Stimulated activated CD4-positive, alpha-beta T cell treated with anti-CD3 and anti-CD28 coated beads, Interleukin-4, amount 100 ng/mL, for 48 hours (primary cell): ENCODE measurements at regions not wholly inside any gene's neighbourhood (a gene's known extent, or its start where the extent isn't known, plus 50 kb on each side); places are given as distances from the start of the nearest gene placed in this dataset.

Experiments
- DNase-seq, 2 donors: peaks; one replicate each; pipeline ENCODE4 v3.0.0-alpha.2; 2020; ENCODE audit warnings: low read depth in 2 of 2

- DNase-seq, result no peak
These were observed 450.7 kb downstream of the FOXO1 start for GRCh38 chr13:40215747-40216146.

GRCh38 chr13:40217675-40218074, 448.8 kb downstream of the FOXO1 start:
- no peak for DNase-seq

- DNase-seq, result peak in 1 of 2 donors; percentile 40
These were observed 446.0 kb downstream of the FOXO1 start for GRCh38 chr13:40220299-40220935.

GRCh38 chr13:40221131-40221459, 445.3 kb downstream of the FOXO1 start:
- no peak for DNase-seq

GRCh38 chr13:40221460-40222201, 444.8 kb downstream of the FOXO1 start:
- DNase-seq, result no peak

DNA sequence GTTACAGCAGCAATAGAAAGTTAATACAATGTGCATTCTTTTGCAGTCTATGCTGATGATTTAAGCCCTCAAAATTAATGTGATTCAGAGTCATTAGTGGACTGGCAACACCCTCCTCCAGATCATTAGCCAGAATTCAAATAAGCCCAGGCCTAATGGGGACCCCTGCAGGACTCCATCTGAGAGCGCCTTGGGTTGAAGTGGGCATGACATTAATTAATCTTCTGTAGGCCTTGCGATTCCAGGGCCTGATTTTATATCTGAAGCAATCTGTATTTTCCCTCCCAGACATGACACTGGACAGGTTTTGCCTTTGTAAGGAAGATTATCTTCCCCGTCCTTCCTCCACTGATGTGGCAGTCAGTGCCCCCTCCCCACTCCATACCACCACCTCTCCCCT, 442.9 kb downstream of the FOXO1 start:
- no peak for DNase-seq

DNA sequence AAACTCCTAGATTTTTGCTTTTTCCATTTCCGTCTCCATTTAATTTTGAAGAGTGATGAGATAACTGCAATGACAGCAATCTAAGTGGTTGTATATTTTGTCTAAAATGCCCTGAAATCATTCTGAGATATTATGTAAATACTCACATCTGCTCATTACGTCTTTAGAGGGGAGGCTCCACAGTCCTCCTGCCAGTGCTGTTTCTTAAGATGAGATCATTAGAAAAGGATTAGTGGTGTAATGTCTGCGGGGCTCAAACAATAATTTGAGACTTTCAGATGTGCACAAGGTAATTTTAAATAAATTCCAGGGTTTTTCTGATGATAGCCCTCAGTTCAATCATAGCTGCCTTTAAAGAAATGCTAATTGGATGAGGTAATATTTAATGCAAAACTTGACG, 437.9 kb downstream of the FOXO1 start:
- no peak for DNase-seq

- DNase-seq, result no peak
These were observed 437.5 kb downstream of the FOXO1 start for GRCh38 chr13:40228990-40229389.

DNA sequence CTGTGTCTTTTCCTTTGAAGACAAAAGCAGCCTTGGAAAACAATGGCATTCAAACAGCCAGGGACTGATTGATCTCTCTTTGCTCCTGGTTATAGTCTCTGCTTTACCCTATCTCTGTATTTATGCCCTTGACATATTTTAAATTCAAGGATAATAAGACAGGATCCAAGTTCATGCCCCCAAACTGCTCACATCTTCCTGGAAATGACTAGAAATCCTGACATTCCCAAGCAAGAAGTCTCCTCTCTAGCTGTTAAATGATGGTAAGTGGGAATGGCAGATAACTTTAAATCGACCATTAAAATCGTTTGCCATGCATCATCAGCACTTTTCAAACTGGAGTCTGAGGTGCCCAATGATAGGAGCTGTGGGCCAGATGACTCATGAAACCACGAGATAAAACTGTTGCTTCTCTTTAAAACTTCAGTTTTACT, 435.6 kb downstream of the FOXO1 start:
- DNase-seq, result no peak

DNA sequence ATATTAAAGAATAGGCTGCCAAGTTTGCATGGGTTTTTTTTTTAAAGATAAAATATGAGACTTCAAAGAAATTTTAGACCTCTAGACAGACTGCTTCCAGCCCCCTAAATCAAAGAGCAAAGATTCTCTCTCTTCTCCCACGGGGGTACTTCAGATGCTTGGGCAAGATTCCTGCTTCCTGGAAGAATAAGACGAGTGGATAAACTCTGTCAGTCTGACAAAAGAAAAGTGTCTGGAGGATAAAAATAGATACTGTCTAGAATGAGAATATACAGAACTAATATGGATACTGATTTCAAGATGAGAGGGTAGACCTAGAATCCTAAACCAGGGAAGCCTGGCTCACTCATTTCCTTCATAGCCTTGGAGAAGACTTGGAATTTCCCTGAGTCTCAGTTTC, 435.1 kb downstream of the FOXO1 start:
- DNase-seq, result no peak

- DNase-seq, result no peak
These were observed 434.7 kb downstream of the FOXO1 start for GRCh38 chr13:40231751-40232150.

DNA sequence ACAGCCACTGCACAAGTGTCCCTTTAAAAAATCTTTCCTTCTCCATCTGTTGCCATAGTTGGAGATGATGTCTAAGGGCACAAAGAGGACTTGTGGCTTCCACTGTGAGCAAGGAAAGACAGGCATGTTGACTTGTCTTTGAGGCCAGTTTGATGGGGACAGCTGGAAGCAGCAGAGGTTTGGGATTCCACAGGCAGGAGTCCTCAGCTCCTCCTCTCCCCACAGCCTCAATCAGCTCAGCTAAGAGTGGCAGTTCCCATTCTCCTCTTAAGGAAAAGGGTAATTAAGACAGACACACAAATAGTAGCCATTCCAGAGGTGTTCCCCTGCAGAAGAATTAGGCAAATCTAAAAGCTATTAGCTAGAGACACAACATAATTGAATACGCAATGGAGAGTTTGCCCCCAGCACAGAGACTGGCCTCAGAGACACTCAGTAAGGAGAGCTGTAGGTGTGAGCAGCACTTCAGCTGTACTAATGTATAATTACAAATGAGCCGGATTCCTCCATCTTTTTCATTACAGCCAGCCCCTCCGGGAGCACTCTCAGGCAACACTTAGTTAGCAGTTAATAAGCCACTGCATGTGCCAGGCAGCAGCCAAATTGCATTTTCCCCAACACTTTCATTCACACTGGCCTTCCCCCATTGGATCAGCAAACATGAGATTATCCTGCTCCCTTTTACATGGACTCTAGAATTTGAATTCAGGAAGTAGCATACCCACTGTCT, 434.0 kb downstream of the FOXO1 start:
- DNase-seq, result no peak

DNA sequence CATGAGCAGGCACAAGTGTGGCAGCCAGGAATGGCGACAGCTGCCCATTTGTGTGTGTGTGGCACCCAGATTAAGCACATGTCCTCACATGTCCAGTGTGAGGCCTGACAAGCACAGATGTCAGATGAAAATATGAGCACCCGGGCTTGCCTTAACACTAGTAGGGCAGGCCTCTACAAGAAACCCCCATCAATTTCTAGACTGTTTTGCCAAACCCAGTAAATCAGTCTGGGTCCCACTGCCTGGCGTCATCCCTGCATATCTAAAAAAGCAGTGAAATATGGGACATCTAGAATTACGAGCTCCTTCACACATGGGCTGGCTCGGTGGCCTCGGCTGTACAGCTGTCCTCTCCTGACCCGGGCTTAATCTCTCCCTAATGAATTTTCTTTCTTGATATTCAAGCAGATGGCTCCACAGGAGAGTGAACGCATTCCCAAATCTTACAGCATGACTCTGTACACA, 432.7 kb downstream of the FOXO1 start:
- no peak for DNase-seq

DNA sequence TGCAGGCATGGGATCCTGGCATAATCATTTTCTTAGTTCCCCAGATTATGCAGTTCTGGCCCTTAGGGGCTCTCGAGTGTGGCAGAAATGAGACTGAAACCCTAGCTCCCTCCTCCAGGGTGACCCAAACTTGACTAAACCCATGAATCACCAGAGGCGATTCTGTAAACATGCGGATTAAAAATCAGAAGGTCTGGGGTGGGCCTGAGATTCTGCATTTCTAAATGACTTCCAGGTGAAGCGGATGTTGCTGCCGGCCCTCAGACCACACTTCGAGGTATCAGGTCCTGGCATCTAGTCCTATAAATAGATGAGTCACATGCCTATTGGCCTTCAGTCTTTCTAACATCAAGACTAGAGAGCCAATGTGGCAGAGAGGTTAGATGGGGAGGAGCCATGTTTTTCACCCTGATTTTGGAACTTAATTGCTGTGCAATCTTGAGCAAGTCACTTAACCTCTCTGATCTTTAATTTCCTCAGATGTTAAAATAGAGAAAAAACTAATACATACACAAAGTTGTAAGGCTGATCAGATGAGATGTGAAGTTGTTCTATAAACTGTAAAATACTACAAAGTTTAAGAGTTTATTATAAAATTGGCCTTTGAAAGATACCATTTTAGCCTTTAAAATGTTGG, 431.2 kb downstream of the FOXO1 start:
- DNase-seq, result no peak

DNA sequence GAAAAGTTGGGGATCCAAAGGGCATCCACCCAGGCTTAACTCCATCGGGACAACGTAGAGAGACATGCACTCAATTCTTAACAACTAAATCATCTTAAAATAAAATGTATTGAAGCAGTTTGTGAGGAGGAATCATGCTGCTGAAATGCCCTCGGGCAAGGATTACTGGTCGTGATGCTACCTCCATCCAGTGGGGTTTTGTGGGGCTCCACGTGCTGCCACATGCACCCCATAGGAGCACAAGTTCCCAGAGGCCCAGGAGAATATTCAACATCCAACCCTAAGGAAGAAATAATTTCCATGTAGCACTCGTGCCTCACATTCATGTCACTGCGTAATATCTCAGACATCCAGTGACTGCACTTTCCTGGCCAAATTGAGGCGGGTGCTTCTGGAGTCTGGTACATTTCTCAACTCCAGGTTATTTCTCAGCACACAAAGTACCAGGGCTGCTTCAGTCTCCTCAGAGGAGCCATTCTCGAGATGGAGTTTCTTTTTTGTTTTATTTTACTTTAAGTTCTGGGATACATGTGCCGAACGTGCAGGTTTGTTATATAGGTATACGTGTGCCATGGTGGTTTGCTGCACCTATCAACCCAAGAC, 429.8 kb downstream of the FOXO1 start:
- DNase-seq, result no peak

GRCh38 chr13:40238761-40239160, 427.7 kb downstream of the FOXO1 start:
- no peak for DNase-seq

DNA sequence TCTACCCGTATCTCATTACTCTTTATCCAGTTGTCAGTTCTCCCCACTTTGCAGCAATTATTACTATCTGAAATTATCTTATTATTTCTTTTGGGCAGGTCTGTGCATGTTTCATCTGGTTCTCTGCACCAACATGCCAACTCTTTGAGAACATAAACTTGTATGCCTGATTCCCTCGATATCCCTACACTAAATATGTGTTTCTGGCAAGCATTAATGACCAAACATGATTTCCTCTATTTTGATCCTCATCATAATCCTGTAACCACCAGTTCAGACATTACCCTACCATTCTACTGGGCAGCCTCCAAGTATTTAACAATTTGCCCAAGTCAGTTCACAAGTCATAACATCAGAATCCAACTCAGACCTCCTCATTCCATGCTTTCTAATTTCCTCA, 426.1 kb downstream of the FOXO1 start:
- no peak for DNase-seq

GRCh38 chr13:40241125-40241798, 425.2 kb downstream of the FOXO1 start:
- no peak for DNase-seq

- DNase-seq, result no peak
These were observed 423.4 kb downstream of the FOXO1 start for GRCh38 chr13:40243047-40243446.

- DNase-seq, result no peak
These were observed 422.5 kb downstream of the FOXO1 start for GRCh38 chr13:40243982-40244381.

DNA sequence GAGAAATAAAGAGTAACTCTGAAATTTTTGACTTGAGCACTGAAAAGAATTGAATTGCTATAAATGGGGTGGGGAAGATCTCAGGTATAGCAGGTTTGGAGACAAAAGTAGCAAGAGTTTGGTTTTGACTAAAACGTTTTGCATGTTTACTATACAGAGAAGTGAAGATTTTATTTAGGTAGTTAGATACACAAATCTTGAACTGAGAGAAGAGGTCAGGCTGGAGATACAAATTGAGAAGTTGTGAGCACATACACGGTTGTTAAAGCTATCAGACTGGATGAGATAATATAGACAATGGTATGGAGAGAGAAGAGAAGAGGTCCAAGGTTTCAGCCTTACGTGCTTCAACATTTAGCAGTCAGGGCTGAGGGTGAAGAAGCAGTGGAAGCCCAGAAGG, 420.9 kb downstream of the FOXO1 start:
- no peak for DNase-seq
